DMS114 treated with DMSO at 0.1 percent for 48 hours (cell line): ENCODE measurements at regions not wholly inside any gene's neighbourhood (a gene's known extent, or its start where the extent isn't known, plus 50 kb on each side); places are given as distances from the start of the nearest gene placed in this dataset.

Experiments
- DNase-seq: peaks from one replicate; lab custom pipeline; 2025; ENCODE audit not compliant: unreplicated experiment; lab: John Stamatoyannopoulos, UW

- DNase-seq: no peak
These were observed 305.5 kb upstream of the DPH6 start for GRCh38 chr15:35851491-35851890.

- DNase-seq: no peak
These were observed 307.1 kb upstream of the DPH6 start for GRCh38 chr15:35852818-35853624.

- DNase-seq: no peak
These were observed 308.4 kb upstream of the DPH6 start for GRCh38 chr15:35854316-35854715.

GRCh38 chr15:35857567-35858226 is 311.7 kb upstream of the DPH6 start:
- no peak for DNase-seq

GRCh38 chr15:35858707-35859106 is 312.7 kb upstream of the DPH6 start:
- DNase-seq: no peak

- DNase-seq: no peak
These were observed 317.7 kb upstream of the DPH6 start for GRCh38 chr15:35863655-35864054.

GRCh38 chr15:35867356-35867755 is 321.4 kb upstream of the DPH6 start:
- DNase-seq: no peak

GRCh38 chr15:35871282-35871681 is 325.3 kb upstream of the DPH6 start:
- no peak for DNase-seq

- DNase-seq: no peak
These were observed 325.8 kb upstream of the DPH6 start for GRCh38 chr15:35871812-35872211.

- DNase-seq: no peak
These were observed 326.6 kb upstream of the DPH6 start for GRCh38 chr15:35872577-35872976.

GRCh38 chr15:35874260-35874905 is 328.4 kb upstream of the DPH6 start:
- DNase-seq: no peak

- no peak for DNase-seq
These were observed 330.8 kb upstream of the DPH6 start for GRCh38 chr15:35876762-35877161.

- no peak for DNase-seq
These were observed 334.9 kb upstream of the DPH6 start for GRCh38 chr15:35880896-35881295.

- DNase-seq: no peak
These were observed 339.9 kb upstream of the DPH6 start for GRCh38 chr15:35885870-35886269.

- DNase-seq: no peak
These were observed 340.8 kb upstream of the DPH6 start for GRCh38 chr15:35886765-35887164.

- no peak for DNase-seq
These were observed 342.9 kb upstream of the DPH6 start for GRCh38 chr15:35888815-35889214.

- DNase-seq: no peak
These were observed 361.5 kb upstream of the DPH6 start for GRCh38 chr15:35907511-35907910.

GRCh38 chr15:35909414-35909813 is 363.4 kb upstream of the DPH6 start:
- no peak for DNase-seq

GRCh38 chr15:35910227-35910626 is 364.3 kb upstream of the DPH6 start:
- no peak for DNase-seq

- no peak for DNase-seq
These were observed 365.2 kb upstream of the DPH6 start for GRCh38 chr15:35911052-35911777.

GRCh38 chr15:35912196-35912595 is 366.2 kb upstream of the DPH6 start:
- DNase-seq: no peak
